Gastroesophageal sphincter (tissue), 3 donors: ENCODE measurements at regions not wholly inside any gene's neighbourhood (a gene's known extent, or its start where the extent isn't known, plus 50 kb on each side); places are given as distances from the start of the nearest gene placed in this dataset.

Experiments
- CTCF ChIP-seq, 4 experiments: fragments of 200-600 bp in 2 of 4; fragments of 450-650 bp in 2 of 4; sonication (generic) in 1 of 4; IDR thresholded peaks; one replicate each; pipeline ENCODE4 v1.5.1; 2017 to 2019; ENCODE audit warnings: antibody characterized with exemption in 4 of 4, mild to moderate bottlenecking in 2 of 4, moderate library complexity in 2 of 4
- POLR2A ChIP-seq, 2 donors: fragments of 450-650 bp; IDR thresholded peaks; one replicate each; pipeline ENCODE4 v1.6.1; 2017; ENCODE audit warnings: antibody characterized with exemption in 2 of 2, mild to moderate bottlenecking in 2 of 2, moderate library complexity in 1 of 2

- TF ChIP-seq CTCF (IDR thresholded peaks at IDR 0.05), result no peak
- TF ChIP-seq POLR2A (IDR thresholded peaks at IDR 0.05), result no peak
Observed at GRCh38 chr16:52869243-52869642, 183.5 kb downstream of the CHD9NB start.
